Stimulated activated CD8-positive, alpha-beta memory T cell treated with anti-CD3 and anti-CD28 coated beads, Interleukin-12 subunit alpha, Interleukin-12 subunit beta, amount 100 ng/mL, for 24 hours (primary cell): ENCODE measurements at regions not wholly inside any gene's neighbourhood (a gene's known extent, or its start where the extent isn't known, plus 50 kb on each side); places are given as distances from the start of the nearest gene placed in this dataset.
"Not testable (repeated sequence)": the region's sequence is repeated elsewhere in the genome, so short reads cannot be mapped to it uniquely, and the experiment has no call there.

Experiments
- DNase-seq: peaks from one replicate; pipeline ENCODE4 v3.0.0-alpha.2; 2020; ENCODE audit errors: extremely low read depth

DNA sequence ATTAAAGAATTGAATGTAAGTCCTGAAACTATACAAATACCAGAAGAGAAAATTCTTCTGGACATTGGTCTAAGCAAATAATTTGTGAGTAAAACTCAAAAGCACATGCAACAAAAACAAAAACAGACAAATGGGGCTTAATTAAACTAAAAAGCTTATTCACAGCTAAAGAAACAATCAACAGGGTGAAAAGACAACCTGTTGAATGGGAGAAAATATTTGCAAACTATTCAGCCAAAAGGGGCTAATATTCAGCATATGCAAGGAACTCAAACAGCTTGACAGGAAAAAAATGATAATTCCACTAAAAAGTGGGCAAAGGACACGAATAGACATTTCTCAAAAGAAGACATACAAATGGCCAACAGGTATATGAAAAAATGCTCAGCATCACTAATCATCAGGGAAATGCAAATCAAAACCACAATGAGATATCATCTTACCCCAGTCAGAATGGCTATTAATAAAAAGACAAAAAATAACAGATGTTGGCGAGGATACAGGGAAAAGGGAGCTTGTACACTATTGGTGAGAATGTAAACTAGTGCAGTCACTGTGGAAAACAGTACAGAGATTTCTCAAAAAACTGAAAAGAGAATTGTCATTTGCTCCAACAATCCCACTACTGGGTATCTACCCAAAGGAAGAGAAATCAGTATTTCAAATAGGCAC, 177.5 kb upstream of the RTL1 start:
- DNase-seq, result no peak

- no peak for DNase-seq
Measured at GRCh38 chr14:101082036-101082435, 178.5 kb upstream of the RTL1 start.

- DNase-seq, result no peak
Measured at GRCh38 chr14:101082436-101083384, 179.2 kb upstream of the RTL1 start.

DNA sequence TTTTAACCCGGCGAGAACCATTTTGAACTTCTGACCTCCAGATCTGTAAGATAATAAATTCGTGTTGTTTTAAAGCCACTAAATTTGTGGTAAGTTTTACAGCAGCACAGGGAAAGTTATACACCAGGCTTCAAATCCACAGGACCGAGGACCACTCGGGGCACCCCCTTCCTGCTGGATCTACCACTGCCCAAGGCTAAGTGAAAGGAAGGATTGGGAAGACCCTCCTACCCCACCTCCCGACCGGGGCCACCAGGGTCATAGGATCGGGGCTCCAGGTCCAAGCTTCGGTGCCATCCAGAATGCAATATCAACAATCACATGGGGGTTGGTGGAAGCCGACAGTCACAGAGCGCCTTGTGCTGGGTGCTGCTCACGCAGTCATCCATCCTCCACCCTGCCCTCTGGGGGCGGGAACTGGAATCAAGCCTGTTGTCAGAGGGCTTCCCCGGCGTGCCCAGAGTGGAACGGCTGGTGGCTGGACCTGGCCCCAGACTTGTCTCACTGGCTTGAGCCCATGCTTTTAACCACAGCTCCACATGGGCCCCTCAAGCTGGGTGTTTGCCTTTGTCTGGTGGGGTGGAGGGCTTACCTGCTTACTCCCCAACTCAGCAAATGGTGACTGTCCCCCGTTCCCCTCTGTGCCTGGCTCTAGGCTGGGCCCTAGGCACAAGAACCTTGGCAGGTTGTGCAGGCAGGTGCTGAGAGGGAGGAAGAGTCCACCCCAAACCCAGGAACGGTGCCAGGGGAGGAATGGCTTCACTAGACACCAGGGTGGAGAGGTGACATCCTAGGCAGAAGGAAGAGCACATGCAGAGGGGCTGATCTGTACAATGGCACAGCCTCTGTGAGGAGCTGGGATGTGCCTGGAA, 180.3 kb upstream of the RTL1 start:
- no peak for DNase-seq

DNA sequence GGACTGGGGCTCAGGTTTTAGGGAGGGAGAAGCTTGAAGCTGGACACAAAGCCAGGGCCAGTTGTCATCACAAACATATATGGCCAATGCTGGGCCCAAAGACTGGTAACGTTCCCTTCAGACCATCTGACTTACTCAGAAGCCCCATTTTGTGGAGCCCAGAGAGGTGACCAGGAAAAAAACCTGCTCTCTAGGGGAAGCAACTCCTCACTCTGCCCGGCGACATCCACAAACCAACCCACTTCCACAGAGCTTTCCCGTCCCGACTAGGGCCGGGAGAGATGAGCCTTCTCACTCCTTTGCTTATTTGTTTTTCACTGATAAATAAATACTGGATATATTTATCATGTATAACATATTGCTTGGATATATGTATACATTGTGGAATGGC, 180.9 kb upstream of the RTL1 start:
- DNase-seq, result no peak

DNA sequence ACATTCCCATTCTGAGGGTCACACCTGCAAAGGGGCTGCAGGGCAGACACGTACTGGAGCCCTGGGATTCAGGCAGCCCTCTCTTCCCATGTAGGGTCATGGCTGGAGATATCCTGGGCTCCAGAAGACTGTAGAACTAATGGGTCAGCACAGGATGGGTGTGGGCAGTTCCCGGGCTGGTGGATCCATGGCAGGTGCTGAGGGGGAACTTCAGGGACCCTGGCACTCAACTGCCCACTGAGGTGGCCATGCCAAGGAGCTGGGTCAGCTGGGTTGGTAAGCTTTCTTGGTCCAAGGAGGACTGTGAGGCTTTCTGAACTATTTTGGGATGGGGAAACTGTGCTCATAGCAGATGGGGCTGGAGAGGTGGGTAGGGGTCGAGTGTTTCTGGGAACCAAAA, 183.4 kb upstream of the RTL1 start:
- no peak for DNase-seq

GRCh38 chr14:101087614-101088394, 184.3 kb upstream of the RTL1 start:
- DNase-seq, result no peak

- DNase-seq, result no peak
Measured at GRCh38 chr14:101088395-101088667, 184.8 kb upstream of the RTL1 start.

DNA sequence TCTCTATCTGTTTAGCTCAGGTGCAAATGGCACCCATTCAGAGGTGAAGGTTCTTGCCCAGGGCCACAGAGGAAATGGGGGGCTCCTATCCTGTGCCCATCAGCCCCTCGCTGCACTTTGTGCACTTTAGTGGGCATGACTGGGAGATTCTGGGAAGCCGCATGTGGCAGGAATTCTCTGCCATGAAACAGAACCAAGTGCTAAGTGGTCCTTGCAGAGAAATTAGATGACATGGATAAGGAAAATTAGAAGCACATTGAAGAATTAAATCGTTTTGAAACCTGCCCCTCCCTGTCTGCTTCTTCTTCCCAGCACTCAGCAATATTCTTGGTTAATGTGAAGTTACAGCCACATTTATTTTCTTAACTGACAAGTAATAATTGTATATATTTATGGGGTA, 185.2 kb upstream of the RTL1 start:
- DNase-seq, result no peak

DNA sequence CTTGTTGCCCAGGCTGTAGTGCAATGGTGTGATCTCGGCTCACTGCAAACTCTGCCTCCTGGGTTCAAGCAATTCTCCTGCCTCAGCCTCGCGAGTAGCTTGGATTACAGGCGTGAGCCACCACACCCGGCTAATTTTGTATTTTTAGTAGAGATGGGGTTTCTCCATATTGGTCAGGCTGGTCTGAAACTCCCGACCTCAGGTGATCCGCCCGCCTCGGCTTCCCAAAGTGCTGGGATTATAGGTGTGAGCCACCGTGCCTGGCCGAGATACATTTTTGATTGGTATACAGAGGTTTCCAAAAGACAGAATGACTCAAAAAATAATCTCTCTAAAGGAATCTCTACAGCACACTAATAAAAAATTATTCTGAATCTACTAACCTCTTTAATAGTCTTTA, 187.0 kb upstream of the RTL1 start:
- DNase-seq, result not testable (repeated sequence)

- no peak for DNase-seq
Measured at GRCh38 chr14:101090976-101091375, 187.5 kb upstream of the RTL1 start.

DNA sequence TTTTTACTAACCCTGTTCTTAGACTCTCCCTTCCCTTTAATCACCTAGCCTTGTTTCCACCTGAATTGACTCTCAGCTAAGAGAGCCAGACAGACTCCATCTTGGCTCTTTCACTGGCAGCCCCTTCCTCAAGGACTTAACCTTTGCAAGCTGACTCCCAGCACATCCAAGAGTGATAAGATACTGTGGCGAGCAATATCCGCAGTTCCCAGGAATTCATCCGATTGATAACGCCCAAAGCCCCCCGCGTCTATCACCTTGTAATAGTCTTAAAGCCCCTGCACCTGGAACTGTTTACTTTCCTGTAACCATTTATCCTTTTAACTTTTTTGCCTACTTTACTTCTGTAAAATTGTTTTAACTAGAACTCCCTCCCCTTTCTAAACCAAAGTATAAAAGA, 191.4 kb upstream of the RTL1 start:
- DNase-seq, result not testable (repeated sequence)

- no peak for DNase-seq
Measured at GRCh38 chr14:101096551-101096950, 193.0 kb upstream of the RTL1 start.

DNA sequence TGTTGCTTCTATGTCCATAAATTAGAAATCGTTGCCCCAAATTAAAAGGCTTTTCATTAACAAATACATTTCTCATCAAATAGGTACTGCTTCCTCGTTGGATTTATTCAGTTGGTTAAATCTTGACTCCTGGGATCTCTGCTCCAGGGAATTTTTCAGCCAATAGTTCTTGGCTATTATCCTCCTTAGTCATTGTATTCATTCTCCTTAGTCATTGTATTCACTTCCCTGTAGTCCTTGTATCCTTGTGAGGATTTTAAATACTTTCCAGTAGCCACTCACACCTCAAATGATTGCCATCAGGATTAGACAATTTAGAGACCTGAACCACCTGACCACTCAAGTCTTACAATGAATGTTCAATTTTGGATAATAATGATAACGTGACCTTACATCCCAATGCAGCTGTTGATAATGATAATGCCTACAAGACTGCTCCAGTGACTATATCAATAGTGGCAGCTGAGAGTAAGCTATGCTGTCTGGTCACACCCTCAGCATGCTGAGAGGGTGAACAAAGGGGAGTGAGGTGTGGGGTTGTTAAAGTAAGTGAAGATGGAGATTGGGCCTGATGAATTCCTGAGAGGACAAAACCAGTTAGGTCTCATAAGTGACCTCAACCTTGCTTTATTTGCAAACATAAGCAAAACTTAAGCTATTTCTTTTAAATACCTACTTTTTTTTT, 193.7 kb upstream of the RTL1 start:
- DNase-seq, result no peak

DNA sequence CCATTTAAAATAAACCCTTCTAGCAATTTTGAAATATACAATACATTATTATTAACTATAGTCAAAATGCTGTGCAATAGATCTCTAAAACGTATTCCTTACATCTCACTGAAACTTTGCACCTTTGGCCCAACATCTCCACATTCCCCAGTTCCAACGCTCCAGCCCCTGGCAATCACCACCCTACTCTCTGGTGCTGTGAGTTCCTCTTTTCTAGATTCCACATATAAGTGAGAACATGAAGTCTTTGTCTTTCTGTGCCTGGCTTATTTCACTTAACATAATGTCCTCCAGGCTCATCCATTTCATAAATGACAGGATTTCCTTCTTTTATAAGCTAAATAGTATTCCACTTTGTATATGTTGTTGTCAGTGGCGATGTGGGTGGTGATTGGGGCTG, 194.7 kb upstream of the RTL1 start:
- DNase-seq, result no peak

- no peak for DNase-seq
Measured at GRCh38 chr14:101098641-101099040, 195.1 kb upstream of the RTL1 start.

DNA sequence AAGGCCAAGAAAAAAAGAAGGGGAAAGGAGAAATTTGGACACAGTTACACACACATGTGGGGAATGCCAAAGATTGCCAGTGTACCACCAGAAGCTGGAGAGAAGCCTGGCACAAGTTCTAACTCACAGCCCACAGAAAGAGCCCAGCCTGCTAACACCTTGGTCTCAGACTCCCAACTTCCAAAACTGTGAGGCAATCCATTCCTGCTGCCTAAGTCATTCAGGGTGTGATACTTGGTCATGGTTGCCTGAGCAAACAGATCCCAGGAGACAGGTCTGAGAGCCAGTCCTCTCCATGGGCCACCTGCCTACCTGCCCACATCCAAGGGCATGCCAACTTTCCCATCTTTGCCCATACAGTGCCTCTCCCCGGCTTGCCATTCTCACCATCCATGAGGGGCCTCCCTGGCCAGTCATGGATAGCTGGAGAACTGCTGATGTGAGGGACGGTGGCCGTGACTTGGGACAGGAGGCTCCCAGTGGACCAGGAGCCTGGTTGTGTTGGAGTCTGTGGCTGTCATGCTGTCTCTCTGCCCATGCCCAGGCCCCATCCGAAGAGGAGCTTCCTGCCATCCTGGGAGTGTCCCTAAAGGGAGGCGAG, 198.0 kb upstream of the RTL1 start:
- no peak for DNase-seq

GRCh38 chr14:101102875-101103274, 199.4 kb upstream of the RTL1 start:
- DNase-seq, result no peak

DNA sequence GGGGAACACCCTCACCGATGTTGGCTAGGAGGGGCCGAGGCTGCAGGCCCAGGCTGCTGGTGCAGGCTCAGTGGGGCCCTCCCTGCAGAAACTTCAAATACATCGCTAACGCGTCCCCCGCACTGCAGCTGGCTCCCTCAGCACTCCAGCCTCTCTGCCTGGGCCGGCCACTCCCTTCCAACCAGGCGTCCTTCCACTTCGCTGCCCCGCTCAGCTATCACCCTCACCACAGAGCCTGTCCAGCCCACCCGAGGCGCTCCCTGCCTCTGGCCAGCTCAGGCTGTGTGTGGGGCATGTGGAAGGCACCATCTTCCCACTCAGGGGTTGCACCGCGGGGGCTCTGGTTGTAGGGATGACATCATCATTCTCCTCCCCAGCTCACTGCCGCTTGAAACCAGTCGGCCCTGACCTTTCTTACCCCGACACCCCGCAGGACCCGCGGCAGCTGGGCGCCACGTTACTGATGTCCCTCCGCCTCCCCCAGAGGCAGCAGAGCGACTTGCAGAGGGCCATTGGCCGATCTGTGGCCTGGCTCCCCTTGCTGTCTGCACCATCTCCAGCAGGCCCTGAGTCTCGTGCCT, 199.9 kb upstream of the RTL1 start:
- no peak for DNase-seq

GRCh38 chr14:101104485-101104884, 201.0 kb upstream of the RTL1 start:
- no peak for DNase-seq
